Tibial nerve (tissue), 4 donors: ENCODE measurements at regions not wholly inside any gene's neighbourhood (a gene's known extent, or its start where the extent isn't known, plus 50 kb on each side); places are given as distances from the start of the nearest gene placed in this dataset.

Experiments
- EP300 ChIP-seq, 2 donors: sonication (generic); formaldehyde crosslinking; IDR thresholded peaks; one replicate each; pipeline ENCODE4 v1.6.1; 2017; ENCODE audit warnings: antibody characterized with exemption in 2 of 2, mild to moderate bottlenecking in 1 of 2
- POLR2A ChIP-seq, 2 donors: fragments of 450-650 bp; IDR thresholded peaks; one replicate each; pipeline ENCODE4 v1.6.1; 2017; ENCODE audit warnings: antibody characterized with exemption in 2 of 2, mild to moderate bottlenecking in 2 of 2, moderate library complexity in 2 of 2
- TF ChIP-seq, protein P1 (sequence below), 5 experiments: fragments of 200-600 bp in 3 of 5; fragments of 450-650 bp in 2 of 5; sonication (generic) in 3 of 5; IDR thresholded peaks; one replicate each; pipeline ENCODE4 v1.5.1; 2016 to 2019; ENCODE audit warnings: antibody characterized with exemption in 5 of 5, mild to moderate bottlenecking in 3 of 5, moderate library complexity in 2 of 5

DNA sequence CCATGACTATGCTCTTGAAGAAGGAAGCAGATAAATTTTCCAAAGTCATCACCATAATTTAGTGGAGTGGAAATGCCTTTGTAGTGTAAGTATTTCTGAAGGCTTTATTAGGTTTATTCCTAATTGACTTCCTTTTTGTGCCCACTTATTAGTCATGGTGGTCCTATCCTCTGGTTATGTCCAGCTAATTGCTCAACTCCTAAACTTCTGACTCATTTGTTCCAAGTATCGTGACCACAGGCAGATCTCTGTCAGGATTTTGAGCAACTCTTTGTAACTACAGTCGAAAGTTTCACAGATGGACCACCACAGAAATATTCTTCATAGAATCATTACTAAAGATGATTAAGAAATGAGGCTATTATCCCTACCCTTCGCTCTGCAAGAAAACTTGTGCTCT lies 315.6 kb upstream of the PTCHD4 start:
- TF ChIP-seq POLR2A (IDR thresholded peaks at IDR 0.05) (no peak), EP300 (IDR thresholded peaks at IDR 0.05) (no peak)
- TF ChIP-seq, protein P1, sequence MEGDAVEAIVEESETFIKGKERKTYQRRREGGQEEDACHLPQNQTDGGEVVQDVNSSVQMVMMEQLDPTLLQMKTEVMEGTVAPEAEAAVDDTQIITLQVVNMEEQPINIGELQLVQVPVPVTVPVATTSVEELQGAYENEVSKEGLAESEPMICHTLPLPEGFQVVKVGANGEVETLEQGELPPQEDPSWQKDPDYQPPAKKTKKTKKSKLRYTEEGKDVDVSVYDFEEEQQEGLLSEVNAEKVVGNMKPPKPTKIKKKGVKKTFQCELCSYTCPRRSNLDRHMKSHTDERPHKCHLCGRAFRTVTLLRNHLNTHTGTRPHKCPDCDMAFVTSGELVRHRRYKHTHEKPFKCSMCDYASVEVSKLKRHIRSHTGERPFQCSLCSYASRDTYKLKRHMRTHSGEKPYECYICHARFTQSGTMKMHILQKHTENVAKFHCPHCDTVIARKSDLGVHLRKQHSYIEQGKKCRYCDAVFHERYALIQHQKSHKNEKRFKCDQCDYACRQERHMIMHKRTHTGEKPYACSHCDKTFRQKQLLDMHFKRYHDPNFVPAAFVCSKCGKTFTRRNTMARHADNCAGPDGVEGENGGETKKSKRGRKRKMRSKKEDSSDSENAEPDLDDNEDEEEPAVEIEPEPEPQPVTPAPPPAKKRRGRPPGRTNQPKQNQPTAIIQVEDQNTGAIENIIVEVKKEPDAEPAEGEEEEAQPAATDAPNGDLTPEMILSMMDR (IDR thresholded peaks at IDR 0.05) = no peak
